SK-N-SH (cell line): ENCODE measurements at regions not wholly inside any gene's neighbourhood (a gene's known extent, or its start where the extent isn't known, plus 50 kb on each side); places are given as distances from the start of the nearest gene placed in this dataset.

Experiments used
- CHD2 ChIP-seq: fragments of 150-350 bp; IDR thresholded peaks from 2 replicates; pipeline ENCODE4 v1.6.1; 2018; ENCODE audit warnings: low read length; ENCODE audit not compliant: partially characterized antibody
- EP300 ChIP-seq, 2 experiments: IDR thresholded peaks; 2 replicates each; pipeline versions ENCODE4 v1.4.0 to v1.6.1; 2012; ENCODE audit warnings: borderline replicate concordance in 1 of 2, low read depth in 1 of 2, low read length in 1 of 2
- EZH2phosphoT487 ChIP-seq: fragments of 200-600 bp; sonication (generic); IDR thresholded peaks from 2 replicates; pipeline ENCODE4 v1.6.1; 2017; ENCODE audit warnings: low read depth, mixed run types, mild to moderate bottlenecking, antibody characterized with exemption, moderate library complexity, borderline replicate concordance
- NFIC ChIP-seq: IDR thresholded peaks from 2 replicates; pipeline ENCODE4 v1.4.0; 2012; ENCODE audit warnings: borderline replicate concordance
- POLR2AphosphoS5 ChIP-seq: IDR thresholded peaks from 2 replicates; pipeline ENCODE4 v1.6.1; 2012; ENCODE audit warnings: low read depth, low read length
- RAD21 ChIP-seq: IDR thresholded peaks from 2 replicates; pipeline ENCODE4 v1.6.1; 2012; ENCODE audit warnings: mild to moderate bottlenecking, low read length
- RFX5 ChIP-seq: IDR thresholded peaks from 2 replicates; pipeline ENCODE4 v1.6.1; 2012; ENCODE audit warnings: mild to moderate bottlenecking, improper control_type of control experiment, low read length
- TCF12 ChIP-seq: IDR thresholded peaks from 2 replicates; pipeline ENCODE4 v1.4.0; 2012
- TEAD4 ChIP-seq: IDR thresholded peaks from 2 replicates; pipeline ENCODE4 v1.4.0; 2012; ENCODE audit warnings: mild to moderate bottlenecking, borderline replicate concordance; ENCODE audit not compliant: insufficient read depth
- YY1 ChIP-seq: IDR thresholded peaks from 2 replicates; pipeline ENCODE4 v1.4.0; 2012; ENCODE audit warnings: low read depth, mild to moderate bottlenecking
- TF ChIP-seq, protein P1 (sequence below): fragments of 200-600 bp; sonication (generic); IDR thresholded peaks from 2 replicates; pipeline ENCODE4 v1.6.1; 2017; ENCODE audit warnings: antibody characterized with exemption, mild to moderate bottlenecking, moderate library complexity
- TF ChIP-seq, protein P2 (sequence below): fragments of 150-350 bp; IDR thresholded peaks from 2 replicates; pipeline ENCODE4 v1.6.1; 2017; ENCODE audit warnings: antibody characterized with exemption, low read length, low read depth, borderline replicate concordance
- TF ChIP-seq, protein P3 (sequence below): IDR thresholded peaks from 2 replicates; pipeline ENCODE4 v1.6.1; 2012; ENCODE audit warnings: mild to moderate bottlenecking, low read depth, low read length, moderate library complexity

DNA sequence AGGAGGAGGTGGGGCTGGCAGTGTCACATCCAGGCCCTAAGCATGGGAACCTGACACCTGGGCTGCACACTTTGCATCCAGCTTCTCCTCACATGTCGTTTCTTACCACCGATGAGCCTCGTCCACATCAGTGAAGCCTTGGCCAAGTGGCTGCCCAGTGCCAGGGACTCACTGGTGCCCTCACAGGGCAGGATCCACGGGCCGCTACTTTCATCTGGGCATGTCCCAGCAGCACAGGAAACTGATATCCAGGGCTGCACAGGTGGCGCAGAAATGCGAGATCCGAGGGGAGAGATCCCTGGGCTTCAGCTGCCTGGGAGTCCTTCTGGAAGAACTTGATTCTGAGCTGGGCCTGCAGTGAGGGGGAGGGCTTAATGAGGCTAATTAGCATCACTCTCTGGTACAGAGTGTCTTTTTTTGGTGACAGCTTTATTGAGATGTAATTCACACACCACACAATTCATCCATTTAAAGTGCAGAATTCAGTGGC lies 291.6 kb upstream of the HDAC4 start:
- TF ChIP-seq, protein P1, sequence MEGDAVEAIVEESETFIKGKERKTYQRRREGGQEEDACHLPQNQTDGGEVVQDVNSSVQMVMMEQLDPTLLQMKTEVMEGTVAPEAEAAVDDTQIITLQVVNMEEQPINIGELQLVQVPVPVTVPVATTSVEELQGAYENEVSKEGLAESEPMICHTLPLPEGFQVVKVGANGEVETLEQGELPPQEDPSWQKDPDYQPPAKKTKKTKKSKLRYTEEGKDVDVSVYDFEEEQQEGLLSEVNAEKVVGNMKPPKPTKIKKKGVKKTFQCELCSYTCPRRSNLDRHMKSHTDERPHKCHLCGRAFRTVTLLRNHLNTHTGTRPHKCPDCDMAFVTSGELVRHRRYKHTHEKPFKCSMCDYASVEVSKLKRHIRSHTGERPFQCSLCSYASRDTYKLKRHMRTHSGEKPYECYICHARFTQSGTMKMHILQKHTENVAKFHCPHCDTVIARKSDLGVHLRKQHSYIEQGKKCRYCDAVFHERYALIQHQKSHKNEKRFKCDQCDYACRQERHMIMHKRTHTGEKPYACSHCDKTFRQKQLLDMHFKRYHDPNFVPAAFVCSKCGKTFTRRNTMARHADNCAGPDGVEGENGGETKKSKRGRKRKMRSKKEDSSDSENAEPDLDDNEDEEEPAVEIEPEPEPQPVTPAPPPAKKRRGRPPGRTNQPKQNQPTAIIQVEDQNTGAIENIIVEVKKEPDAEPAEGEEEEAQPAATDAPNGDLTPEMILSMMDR, result no peak
- no peak for TF ChIP-seq POLR2AphosphoS5
- TF ChIP-seq NFIC, result no peak
- TF ChIP-seq RAD21, result no peak
- no peak for TF ChIP-seq RFX5
- no peak for TF ChIP-seq CHD2
- TF ChIP-seq, protein P2, sequence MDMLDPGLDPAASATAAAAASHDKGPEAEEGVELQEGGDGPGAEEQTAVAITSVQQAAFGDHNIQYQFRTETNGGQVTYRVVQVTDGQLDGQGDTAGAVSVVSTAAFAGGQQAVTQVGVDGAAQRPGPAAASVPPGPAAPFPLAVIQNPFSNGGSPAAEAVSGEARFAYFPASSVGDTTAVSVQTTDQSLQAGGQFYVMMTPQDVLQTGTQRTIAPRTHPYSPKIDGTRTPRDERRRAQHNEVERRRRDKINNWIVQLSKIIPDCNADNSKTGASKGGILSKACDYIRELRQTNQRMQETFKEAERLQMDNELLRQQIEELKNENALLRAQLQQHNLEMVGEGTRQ, result no peak
- TF ChIP-seq, protein P3, sequence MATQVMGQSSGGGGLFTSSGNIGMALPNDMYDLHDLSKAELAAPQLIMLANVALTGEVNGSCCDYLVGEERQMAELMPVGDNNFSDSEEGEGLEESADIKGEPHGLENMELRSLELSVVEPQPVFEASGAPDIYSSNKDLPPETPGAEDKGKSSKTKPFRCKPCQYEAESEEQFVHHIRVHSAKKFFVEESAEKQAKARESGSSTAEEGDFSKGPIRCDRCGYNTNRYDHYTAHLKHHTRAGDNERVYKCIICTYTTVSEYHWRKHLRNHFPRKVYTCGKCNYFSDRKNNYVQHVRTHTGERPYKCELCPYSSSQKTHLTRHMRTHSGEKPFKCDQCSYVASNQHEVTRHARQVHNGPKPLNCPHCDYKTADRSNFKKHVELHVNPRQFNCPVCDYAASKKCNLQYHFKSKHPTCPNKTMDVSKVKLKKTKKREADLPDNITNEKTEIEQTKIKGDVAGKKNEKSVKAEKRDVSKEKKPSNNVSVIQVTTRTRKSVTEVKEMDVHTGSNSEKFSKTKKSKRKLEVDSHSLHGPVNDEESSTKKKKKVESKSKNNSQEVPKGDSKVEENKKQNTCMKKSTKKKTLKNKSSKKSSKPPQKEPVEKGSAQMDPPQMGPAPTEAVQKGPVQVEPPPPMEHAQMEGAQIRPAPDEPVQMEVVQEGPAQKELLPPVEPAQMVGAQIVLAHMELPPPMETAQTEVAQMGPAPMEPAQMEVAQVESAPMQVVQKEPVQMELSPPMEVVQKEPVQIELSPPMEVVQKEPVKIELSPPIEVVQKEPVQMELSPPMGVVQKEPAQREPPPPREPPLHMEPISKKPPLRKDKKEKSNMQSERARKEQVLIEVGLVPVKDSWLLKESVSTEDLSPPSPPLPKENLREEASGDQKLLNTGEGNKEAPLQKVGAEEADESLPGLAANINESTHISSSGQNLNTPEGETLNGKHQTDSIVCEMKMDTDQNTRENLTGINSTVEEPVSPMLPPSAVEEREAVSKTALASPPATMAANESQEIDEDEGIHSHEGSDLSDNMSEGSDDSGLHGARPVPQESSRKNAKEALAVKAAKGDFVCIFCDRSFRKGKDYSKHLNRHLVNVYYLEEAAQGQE, result no peak
- no peak for TF ChIP-seq YY1
- TF ChIP-seq EP300 (IDR thresholded peaks at IDR 0.05; ENCODE audit: borderline replicate concordance in 1 of 2, low read depth in 1 of 2, low read length in 1 of 2), result no peak
- TF ChIP-seq EZH2phosphoT487, result no peak
- no peak for TF ChIP-seq TCF12
- TF ChIP-seq TEAD4, result no peak
